ENCODE measurements at regions not wholly inside any gene's neighbourhood (a gene's known extent, or its start where the extent isn't known, plus 50 kb on each side); places are given as distances from the start of the nearest gene placed in this dataset.

DNA sequence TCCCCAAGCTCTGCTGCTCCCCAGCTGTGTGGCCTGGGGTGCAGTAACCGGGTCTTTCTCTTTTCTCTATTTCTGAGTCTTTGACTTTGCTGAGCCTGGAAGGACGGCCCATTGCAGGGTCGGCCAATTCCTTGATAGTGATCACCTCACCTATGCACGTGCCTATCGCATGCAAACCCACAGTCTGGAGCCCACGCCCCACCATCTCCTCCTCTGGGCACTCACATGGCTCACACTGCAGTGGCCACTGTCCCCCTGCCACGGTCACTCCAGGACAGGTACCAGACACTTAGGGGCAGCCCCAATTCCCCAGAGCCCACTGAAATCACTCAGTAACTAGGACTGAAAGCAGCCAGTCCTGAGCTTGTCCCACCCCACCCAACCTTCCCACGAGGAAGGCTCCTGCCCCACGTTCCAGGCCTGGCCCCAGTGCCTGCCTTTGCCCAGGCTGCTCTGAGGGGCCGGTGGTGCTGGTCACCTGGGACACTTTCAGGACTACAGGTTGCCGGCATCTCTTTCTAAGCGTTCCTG is 137.6 kb downstream of the TEX29 start:
- H3K27me3 ChIP-seq (ENCODE audit: insufficient read depth, low read length, poor library complexity, severe bottlenecking), result no peaks in the 10 kb centered on the region
- H4K20me1 ChIP-seq (ENCODE audit: insufficient read depth, low read length, poor library complexity, severe bottlenecking), result no peaks in the 10 kb centered on the region
- H2AFZ ChIP-seq (ENCODE audit: low read length), result no peak overlapping the region
- H3K4me2 ChIP-seq (ENCODE audit: low read depth, low read length, poor library complexity, severe bottlenecking), result no peak overlapping the region
- H3K9me3 ChIP-seq (ENCODE audit: insufficient read depth, low read depth, low read length), result 0 out of 2 replicates have a peak, but pooled peaks cover 2% of the 10 kb centered on the region
- H3F3A ChIP-seq (ENCODE audit: low read depth), result no peaks in the 10 kb centered on the region
- no peaks in the 10 kb centered on the region for H3K36me3 ChIP-seq (ENCODE audit: insufficient read depth, low read length)
- H3K4me1 ChIP-seq (ENCODE audit: insufficient read depth, low read length, poor library complexity, severe bottlenecking), result no peaks in the 10 kb centered on the region
- H3K9ac ChIP-seq (ENCODE audit: low read depth, low read length, poor library complexity, severe bottlenecking), result no peak overlapping the region
- no peaks in the 10 kb centered on the region for H3K79me2 ChIP-seq (ENCODE audit: insufficient read depth, low read length)
- no peaks in the 10 kb centered on the region for H3K9me2 ChIP-seq (replicated peaks; ENCODE audit: low read depth, low read length)
- no peak overlapping the region for H3K4me3 ChIP-seq (ENCODE audit: low read length, poor library complexity, severe bottlenecking)
- TF ChIP-seq, protein P1, sequence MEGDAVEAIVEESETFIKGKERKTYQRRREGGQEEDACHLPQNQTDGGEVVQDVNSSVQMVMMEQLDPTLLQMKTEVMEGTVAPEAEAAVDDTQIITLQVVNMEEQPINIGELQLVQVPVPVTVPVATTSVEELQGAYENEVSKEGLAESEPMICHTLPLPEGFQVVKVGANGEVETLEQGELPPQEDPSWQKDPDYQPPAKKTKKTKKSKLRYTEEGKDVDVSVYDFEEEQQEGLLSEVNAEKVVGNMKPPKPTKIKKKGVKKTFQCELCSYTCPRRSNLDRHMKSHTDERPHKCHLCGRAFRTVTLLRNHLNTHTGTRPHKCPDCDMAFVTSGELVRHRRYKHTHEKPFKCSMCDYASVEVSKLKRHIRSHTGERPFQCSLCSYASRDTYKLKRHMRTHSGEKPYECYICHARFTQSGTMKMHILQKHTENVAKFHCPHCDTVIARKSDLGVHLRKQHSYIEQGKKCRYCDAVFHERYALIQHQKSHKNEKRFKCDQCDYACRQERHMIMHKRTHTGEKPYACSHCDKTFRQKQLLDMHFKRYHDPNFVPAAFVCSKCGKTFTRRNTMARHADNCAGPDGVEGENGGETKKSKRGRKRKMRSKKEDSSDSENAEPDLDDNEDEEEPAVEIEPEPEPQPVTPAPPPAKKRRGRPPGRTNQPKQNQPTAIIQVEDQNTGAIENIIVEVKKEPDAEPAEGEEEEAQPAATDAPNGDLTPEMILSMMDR (conservative IDR thresholded peaks at IDR 0.05; ENCODE audit: low read length), result no peak
- no peak for TF ChIP-seq EZH2phosphoT487 (IDR thresholded peaks at IDR 0.05; ENCODE audit: borderline replicate concordance)

DNA sequence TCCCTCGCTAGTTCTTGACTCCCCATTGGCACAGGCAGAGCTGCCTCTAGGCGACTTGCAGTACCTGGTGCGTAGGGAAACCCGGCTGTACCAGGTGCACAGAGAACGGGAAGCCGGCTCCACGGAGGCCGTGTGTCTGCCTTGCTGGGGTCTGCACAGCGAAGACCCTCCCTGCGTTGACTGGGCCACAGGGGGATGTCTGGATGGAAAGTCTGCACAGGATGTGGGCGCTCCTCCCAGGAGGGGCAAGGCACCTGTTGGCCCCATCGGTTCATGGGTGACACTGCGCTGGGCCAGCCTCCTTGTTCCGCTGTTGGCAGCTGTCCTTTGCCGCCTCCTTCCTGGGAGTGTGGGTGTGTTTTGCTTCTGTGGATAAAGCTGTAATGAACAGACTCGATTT is 138.3 kb downstream of the TEX29 start:
- H3K4me1 ChIP-seq (ENCODE audit: insufficient read depth, low read length, poor library complexity, severe bottlenecking), result no peaks in the 10 kb centered on the region
- H3K4me2 ChIP-seq (ENCODE audit: low read depth, low read length, poor library complexity, severe bottlenecking), result no peak overlapping the region
- no peaks in the 10 kb centered on the region for H3F3A ChIP-seq (ENCODE audit: low read depth)
- no peak overlapping the region for H3K4me3 ChIP-seq (ENCODE audit: low read length, poor library complexity, severe bottlenecking)
- H3K9me2 ChIP-seq (replicated peaks; ENCODE audit: low read depth, low read length), result no peaks in the 10 kb centered on the region
- no peaks in the 10 kb centered on the region for H3K79me2 ChIP-seq (ENCODE audit: insufficient read depth, low read length)
- TF ChIP-seq, protein P1 (conservative IDR thresholded peaks at IDR 0.05; ENCODE audit: low read length), result no peak
- no peak for TF ChIP-seq EZH2phosphoT487 (IDR thresholded peaks at IDR 0.05; ENCODE audit: borderline replicate concordance)
- no peak overlapping the region for H3K9ac ChIP-seq (ENCODE audit: low read depth, low read length, poor library complexity, severe bottlenecking)
- no peaks in the 10 kb centered on the region for H3K36me3 ChIP-seq (ENCODE audit: insufficient read depth, low read length)
- 0 out of 2 replicates have a peak, but pooled peaks cover 2% of the 10 kb centered on the region for H3K9me3 ChIP-seq (ENCODE audit: insufficient read depth, low read depth, low read length)
- H2AFZ ChIP-seq (ENCODE audit: low read length), result no peak overlapping the region
- H4K20me1 ChIP-seq (ENCODE audit: insufficient read depth, low read length, poor library complexity, severe bottlenecking), result no peaks in the 10 kb centered on the region
- H3K27me3 ChIP-seq (ENCODE audit: insufficient read depth, low read length, poor library complexity, severe bottlenecking), result no peaks in the 10 kb centered on the region

DNA sequence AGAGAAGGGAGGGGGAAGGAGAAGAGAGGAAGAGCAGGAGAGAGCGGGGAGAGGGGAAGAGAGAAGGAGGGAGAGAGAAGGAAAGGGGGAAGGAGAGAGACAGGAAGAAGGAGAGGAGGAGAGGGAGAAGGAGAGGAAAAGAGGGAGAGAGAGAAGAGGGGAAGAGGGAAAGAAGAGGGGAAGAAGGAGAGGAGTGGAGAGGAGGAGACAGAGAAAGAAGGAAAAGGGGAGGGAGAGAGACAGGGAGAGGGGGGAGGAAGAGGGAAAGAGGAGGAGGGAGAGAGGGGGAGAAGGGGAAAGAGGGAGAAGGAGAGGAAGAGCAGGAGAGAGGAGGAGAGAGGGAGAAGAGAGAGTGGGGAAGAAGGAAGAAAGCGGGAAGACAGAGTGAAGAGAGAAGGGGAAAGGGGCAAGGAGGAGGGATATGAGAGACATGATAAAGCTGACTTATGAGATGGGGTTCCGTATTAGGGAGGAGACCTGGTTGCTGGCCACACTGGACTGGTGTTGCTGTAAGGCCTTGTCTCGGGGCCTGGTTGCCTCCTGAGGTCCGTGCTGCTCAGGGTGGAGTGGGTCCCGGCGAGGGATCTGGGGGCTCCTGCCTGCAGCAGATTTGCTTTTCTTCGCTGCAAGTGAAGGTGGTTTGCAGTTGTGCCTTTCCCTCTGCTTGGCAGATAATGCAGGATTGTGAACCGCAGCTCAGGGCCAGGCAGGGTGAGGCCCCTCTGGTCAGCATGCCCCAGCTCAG is 139.5 kb downstream of the TEX29 start:
- Histone ChIP-seq H3K4me3 (ENCODE audit: low read length, poor library complexity, severe bottlenecking) (no peak overlapping the region), H4K20me1 (ENCODE audit: insufficient read depth, low read length, poor library complexity, severe bottlenecking) (no peaks in the 10 kb centered on the region), H3K36me3 (ENCODE audit: insufficient read depth, low read length) (no peaks in the 10 kb centered on the region), H3K27me3 (ENCODE audit: insufficient read depth, low read length, poor library complexity, severe bottlenecking) (no peaks in the 10 kb centered on the region), H3K9me2 (replicated peaks; ENCODE audit: low read depth, low read length) (no peaks in the 10 kb centered on the region), H3K9me3 (ENCODE audit: insufficient read depth, low read depth, low read length) (0 out of 2 replicates have a peak, but pooled peaks cover 2% of the 10 kb centered on the region), H3K4me2 (ENCODE audit: low read depth, low read length, poor library complexity, severe bottlenecking) (no peak overlapping the region), H3K79me2 (ENCODE audit: insufficient read depth, low read length) (no peaks in the 10 kb centered on the region), H3K4me1 (ENCODE audit: insufficient read depth, low read length, poor library complexity, severe bottlenecking) (no peaks in the 10 kb centered on the region), H3K9ac (ENCODE audit: low read depth, low read length, poor library complexity, severe bottlenecking) (no peak overlapping the region), H3F3A (ENCODE audit: low read depth) (no peaks in the 10 kb centered on the region), H2AFZ (ENCODE audit: low read length) (no peak overlapping the region)
- TF ChIP-seq, protein P1 (conservative IDR thresholded peaks at IDR 0.05; ENCODE audit: low read length), result no peak
- no peak for TF ChIP-seq EZH2phosphoT487 (IDR thresholded peaks at IDR 0.05; ENCODE audit: borderline replicate concordance)

Measured in Loucy (cell line).